GM10248 (cell line): ENCODE measurements at regions not wholly inside any gene's neighbourhood (a gene's known extent, or its start where the extent isn't known, plus 50 kb on each side); places are given as distances from the start of the nearest gene placed in this dataset.

Experiments
- CTCF ChIA-PET: fragments of 300-600 bp; sonication (Branson Sonifier 250); formaldehyde crosslinking; extraction: SDS; loops from one replicate; lab custom pipeline; 2021; ENCODE audit warnings: antibody characterized with exemption; lab: Yijun Ruan, JAX
- POLR2A ChIA-PET: fragments of 350-650 bp; sonication (Branson Sonifier 250); formaldehyde crosslinking; extraction: SDS; loops from one replicate; lab custom pipeline; 2020; ENCODE audit warnings: antibody characterized with exemption; lab: Yijun Ruan, JAX
- DNase-seq: peaks from one replicate; pipeline ENCODE4 v3.0.0; 2012; ENCODE audit errors: extremely low spot score
- TF ChIP-seq, protein P1 (sequence below): IDR thresholded peaks from 2 replicates; pipeline ENCODE4 v1.5.1; 2012; ENCODE audit warnings: mild to moderate bottlenecking, low read depth; ENCODE audit errors: extremely low read depth, missing control alignments, control extremely low read depth

DNA sequence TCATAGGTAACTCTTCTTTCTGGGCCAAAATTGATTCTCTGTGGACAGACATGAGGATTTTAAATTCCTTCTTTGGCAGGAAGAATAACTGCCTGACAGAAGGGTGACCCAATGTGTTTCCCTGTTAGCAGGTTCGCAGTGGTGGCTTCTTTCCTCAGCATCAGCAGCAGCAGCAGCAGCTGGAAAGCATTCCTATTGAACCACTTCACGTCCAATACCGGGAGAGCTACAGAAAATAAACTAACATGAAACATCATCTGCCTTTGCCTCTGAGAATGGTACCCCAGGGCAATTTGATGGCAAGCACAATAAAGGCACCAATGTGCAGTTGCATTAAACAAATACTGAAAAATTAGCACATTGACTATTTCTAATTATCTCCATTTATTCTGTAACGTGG lies 214.5 kb downstream of the TMEM167A start:
- ChIA-PET POLR2A (no interaction called here), CTCF (interaction anchor here (3.6 kb wide), 1 partner anchor 13 kb away, joined by 12 read pairs; no protein-coding TSS in a partner anchor)
- TF ChIP-seq, protein P1, sequence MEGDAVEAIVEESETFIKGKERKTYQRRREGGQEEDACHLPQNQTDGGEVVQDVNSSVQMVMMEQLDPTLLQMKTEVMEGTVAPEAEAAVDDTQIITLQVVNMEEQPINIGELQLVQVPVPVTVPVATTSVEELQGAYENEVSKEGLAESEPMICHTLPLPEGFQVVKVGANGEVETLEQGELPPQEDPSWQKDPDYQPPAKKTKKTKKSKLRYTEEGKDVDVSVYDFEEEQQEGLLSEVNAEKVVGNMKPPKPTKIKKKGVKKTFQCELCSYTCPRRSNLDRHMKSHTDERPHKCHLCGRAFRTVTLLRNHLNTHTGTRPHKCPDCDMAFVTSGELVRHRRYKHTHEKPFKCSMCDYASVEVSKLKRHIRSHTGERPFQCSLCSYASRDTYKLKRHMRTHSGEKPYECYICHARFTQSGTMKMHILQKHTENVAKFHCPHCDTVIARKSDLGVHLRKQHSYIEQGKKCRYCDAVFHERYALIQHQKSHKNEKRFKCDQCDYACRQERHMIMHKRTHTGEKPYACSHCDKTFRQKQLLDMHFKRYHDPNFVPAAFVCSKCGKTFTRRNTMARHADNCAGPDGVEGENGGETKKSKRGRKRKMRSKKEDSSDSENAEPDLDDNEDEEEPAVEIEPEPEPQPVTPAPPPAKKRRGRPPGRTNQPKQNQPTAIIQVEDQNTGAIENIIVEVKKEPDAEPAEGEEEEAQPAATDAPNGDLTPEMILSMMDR: no peak
- no peak for DNase-seq

DNA sequence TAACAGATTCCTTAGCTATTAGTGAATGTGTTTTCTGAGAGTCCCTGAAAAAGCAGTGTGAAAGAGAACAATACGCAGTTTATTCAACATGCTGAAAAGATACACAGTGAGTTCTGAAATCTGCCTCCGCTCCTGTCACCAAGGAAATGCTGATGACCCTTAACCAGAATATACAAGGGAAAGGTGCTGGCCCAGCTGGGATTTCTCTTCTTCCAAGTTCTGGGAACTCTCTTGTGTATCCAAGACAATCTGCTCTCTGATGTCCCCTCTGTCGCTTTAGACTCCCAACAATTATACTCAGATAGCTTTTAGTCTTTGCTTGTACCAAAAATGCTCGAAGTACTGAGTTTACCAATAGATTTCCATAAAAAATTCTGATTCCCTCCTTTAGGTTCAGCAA lies 214.9 kb downstream of the TMEM167A start:
- TF ChIP-seq, protein P1: no peak
- DNase-seq: no peak
- ChIA-PET POLR2A (no interaction called here), CTCF (interaction anchor here (3.6 kb wide), 1 partner anchor 12 kb away, joined by 12 read pairs; no protein-coding TSS in a partner anchor)

DNA sequence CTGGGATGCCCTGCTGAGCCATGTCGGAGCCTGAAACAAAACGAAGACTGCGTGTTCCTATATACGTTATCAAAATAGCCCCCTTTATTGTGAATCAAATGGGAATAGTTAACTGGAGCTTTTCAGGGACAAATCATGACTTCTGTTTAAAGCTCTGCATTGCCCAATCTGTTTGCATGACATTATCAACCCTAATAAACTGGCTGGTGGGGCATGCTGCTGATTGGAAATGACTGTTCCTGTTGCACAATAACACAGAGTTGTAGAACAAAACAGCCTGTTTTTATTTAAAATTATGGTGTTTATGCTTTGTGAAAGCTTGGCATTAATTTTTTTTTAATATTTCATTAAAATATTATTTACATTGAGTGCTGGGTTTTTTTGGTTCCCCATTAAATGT lies 215.5 kb downstream of the TMEM167A start:
- DNase-seq: no peak
- TF ChIP-seq, protein P1: no peak
- ChIA-PET POLR2A (no interaction called here), CTCF (interaction anchor here (3.6 kb wide), 1 partner anchor 12 kb away, joined by 12 read pairs; no protein-coding TSS in a partner anchor)

DNA sequence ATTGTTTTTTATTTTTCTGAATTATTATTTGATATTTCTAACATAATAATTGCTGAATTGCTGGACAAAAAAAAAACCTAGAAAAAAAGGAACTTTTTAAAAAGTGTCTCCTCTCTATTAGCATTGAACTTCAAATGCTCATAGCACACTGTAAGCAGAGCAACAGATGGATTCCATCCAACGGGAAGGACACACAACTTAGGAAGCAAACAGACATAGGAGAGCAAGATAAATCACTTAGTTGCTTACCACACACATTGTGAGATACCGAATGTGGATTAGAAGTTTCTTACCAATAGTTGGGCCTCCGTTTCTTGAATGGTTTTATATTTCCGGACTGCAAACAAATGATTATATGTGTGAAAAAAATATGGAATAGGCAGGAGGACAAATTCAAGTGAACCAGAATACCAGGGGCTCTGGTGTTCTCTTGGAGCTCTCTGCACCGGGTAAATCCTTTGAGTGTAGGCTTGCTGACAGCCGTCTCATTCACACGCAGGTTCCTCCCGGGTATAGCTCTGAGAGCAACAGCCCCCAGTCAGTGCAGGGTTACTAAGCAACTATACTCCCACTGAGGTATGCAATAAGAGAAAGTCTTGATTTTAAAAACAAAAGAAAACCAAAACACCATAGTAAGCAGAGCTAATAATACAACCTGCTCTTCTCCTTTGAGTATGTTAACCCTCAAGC lies 217.6 kb downstream of the TMEM167A start:
- ChIA-PET POLR2A (no interaction called here), CTCF (interaction anchor here (1.0 to 3.6 kb wide), 4 partner anchors 9 to 50 kb away, joined by 4 to 12 read pairs (median 4); no protein-coding TSS in a partner anchor)
- DNase-seq: no peak
- TF ChIP-seq, protein P1: no peak

DNA sequence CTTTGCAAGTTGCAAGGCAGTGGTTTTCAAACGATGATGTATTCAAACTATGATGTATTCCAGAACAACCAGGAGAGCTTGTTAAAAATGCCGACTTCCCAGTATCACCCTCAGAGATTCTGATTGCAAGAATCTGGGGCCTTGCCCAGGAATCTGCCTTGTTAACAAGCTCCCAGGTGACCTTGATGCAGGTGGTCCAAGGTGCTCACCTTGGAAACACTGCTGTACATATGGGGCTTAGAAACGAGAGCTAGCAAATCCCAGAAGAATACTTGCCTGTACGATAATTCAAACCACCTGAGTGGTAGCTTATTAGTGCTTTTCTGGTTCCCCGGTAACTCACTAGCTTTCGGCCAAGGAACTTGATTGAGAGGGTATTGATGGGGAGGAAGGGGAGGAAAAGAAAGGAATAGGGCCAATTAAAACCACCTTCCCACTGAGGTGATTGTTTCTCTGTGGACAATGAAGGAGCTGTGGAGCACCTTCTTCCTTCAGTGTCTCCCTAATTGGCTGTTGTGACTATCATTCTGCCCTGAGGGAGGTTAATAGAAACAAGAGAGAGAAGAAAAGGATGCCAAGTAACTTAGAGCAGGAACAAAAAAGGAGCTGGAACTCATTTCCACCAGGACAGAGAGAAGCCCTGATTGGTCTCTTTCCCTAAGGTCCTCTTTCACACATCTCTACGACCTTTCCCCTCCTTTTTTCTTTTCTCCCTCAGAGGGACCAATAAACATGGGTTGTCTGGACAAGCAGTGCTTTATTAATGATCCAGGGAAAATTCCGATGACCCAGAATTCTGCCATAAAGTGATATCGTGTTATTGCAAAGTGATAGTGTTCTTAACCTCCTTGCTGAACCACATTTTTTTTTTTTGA lies 218.8 kb downstream of the TMEM167A start:
- TF ChIP-seq, protein P1: no peak
- ChIA-PET POLR2A (no interaction called here), CTCF (no interaction called here)
- no peak for DNase-seq

DNA sequence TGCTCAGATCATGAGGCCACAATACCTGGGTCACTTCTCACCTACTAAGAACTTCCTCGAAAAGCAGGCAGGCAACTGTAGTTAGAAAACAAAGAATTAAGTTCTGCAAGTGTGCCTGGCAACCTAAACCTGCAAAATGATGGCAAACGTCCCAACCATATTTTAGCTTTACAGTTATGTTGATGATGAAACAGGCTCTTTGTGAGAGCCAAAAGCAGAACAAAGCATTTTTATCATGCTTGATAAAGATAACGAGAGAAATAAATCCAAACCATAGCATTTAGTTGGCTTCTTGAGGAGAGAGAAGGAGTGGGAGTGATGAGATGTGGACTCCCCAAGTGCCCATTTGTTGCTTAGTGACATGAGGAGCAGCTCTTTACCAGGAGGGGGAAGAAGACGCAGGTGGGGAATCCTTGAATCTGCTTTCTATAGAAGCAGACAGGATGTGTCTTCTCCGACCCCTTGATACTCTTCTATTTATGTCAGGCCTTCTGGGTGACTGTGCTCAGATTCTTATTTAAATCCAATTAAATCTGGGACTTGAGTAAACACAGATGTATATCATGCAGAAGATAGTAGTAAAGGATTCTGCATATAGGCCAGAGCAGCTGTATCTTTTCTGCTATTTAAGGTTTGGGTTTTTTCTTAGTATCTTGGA lies 221.2 kb downstream of the TMEM167A start:
- CTCF ChIA-PET: no interaction called here
- no peak for DNase-seq
- POLR2A ChIA-PET: no interaction called here
- TF ChIP-seq, protein P1: no peak
